HepG2 (cell line): ENCODE measurements at regions not wholly inside any gene's neighbourhood (a gene's known extent, or its start where the extent isn't known, plus 50 kb on each side); places are given as distances from the start of the nearest gene placed in this dataset.

Experiments
- BCL6 ChIP-seq: IDR thresholded peaks from 2 replicates; pipeline ENCODE4 v1.6.1; 2016; ENCODE audit warnings: missing genetic modification reagents, missing compliant biosample characterization
- CBX2 ChIP-seq, 2 experiments: fragments of 200-600 bp in 1 of 2; sonication (generic); formaldehyde crosslinking in 1 of 2; IDR thresholded peaks; 2 replicates each; pipeline versions ENCODE4 v1.7.0 to v1.8.1; 2018 to 2022; ENCODE audit warnings: low read depth in 2 of 2, low read length in 1 of 2, mild to moderate bottlenecking in 1 of 2, missing genetic modification reagents in 1 of 2
- GATAD2A ChIP-seq: IDR thresholded peaks from 2 replicates; pipeline ENCODE4 v1.6.1; 2016
- HOXA3 ChIP-seq: sonication (generic); formaldehyde crosslinking; IDR thresholded peaks from 2 replicates; pipeline ENCODE4 v1.5.0; 2020; ENCODE audit warnings: missing genetic modification reagents
- NR2C2 ChIP-seq: sonication (generic); formaldehyde crosslinking; IDR thresholded peaks from 2 replicates; pipeline ENCODE4 v1.4.0; 2020; ENCODE audit warnings: missing genetic modification reagents, mild to moderate bottlenecking, moderate library complexity, borderline replicate concordance
- NR2F1 ChIP-seq, 2 experiments: fragments of 450-650 bp in 1 of 2; formaldehyde crosslinking in 1 of 2; IDR thresholded peaks; 2 replicates each; pipeline versions ENCODE4 v1.5.0 to v1.6.1; 2016 to 2020; ENCODE audit warnings: mild to moderate bottlenecking in 1 of 2, missing compliant biosample characterization in 1 of 2, missing genetic modification reagents in 1 of 2, moderate library complexity in 1 of 2
- PHF21A ChIP-seq: sonication (generic); formaldehyde crosslinking; IDR thresholded peaks from 2 replicates; pipeline ENCODE4 v1.5.0; 2020; ENCODE audit warnings: mild to moderate bottlenecking, missing genetic modification reagents
- RERE ChIP-seq: IDR thresholded peaks from 2 replicates; pipeline ENCODE4 v1.6.1; 2016; ENCODE audit warnings: low read depth, missing genetic modification reagents, missing compliant biosample characterization
- TBX3 ChIP-seq: fragments of 450-650 bp; IDR thresholded peaks from 2 replicates; pipeline ENCODE4 v1.6.1; 2017; ENCODE audit warnings: antibody characterized with exemption, mild to moderate bottlenecking, inconsistent platforms, borderline replicate concordance
- ZBTB26 ChIP-seq: IDR thresholded peaks from 2 replicates; pipeline ENCODE4 v1.6.1; 2016; ENCODE audit warnings: missing compliant biosample characterization, missing genetic modification reagents, borderline replicate concordance
- ZEB1 ChIP-seq: IDR thresholded peaks from 2 replicates; pipeline ENCODE4 v1.6.1; 2012; ENCODE audit warnings: mild to moderate bottlenecking, low read depth, inconsistent platforms; ENCODE audit not compliant: insufficient replicate concordance
- ZFP36L2 ChIP-seq: sonication (generic); formaldehyde crosslinking; IDR thresholded peaks from 2 replicates; pipeline ENCODE4 v1.4.0; 2020; ENCODE audit warnings: missing genetic modification reagents
- ZMYM3 ChIP-seq: sonication (generic); formaldehyde crosslinking; IDR thresholded peaks from 2 replicates; pipeline ENCODE4 v1.5.1; 2020; ENCODE audit warnings: mild to moderate bottlenecking, missing genetic modification reagents
- ZNF562 ChIP-seq: sonication (generic); formaldehyde crosslinking; IDR thresholded peaks from 2 replicates; pipeline ENCODE4 v1.8.0; 2022; ENCODE audit warnings: missing genetic modification reagents, borderline replicate concordance
- ZNF572 ChIP-seq: sonication (generic); formaldehyde crosslinking; IDR thresholded peaks from 2 replicates; pipeline ENCODE4 v1.5.1; 2020; ENCODE audit warnings: mild to moderate bottlenecking, missing genetic modification reagents
- ZNF773 ChIP-seq: sonication (generic); formaldehyde crosslinking; IDR thresholded peaks from 2 replicates; pipeline ENCODE4 v1.4.0; 2020; ENCODE audit warnings: missing genetic modification reagents, borderline replicate concordance
- TF ChIP-seq, protein P1 (sequence below): sonication (generic); formaldehyde crosslinking; IDR thresholded peaks from 2 replicates; pipeline ENCODE4 v1.8.0; 2023; ENCODE audit warnings: mild to moderate bottlenecking, missing genetic modification reagents

- TF ChIP-seq ZFP36L2 (no peak), NR2C2 (CRISPR knock-in tag) (peak; percentile 76), RERE (CRISPR knock-in tag) (peak; percentile 92), NR2F1 (CRISPR knock-in tag; IDR thresholded peaks at IDR 0.05) (peak in 1 of 2 experiments; percentile 74; a peak in 2 of 4 replicates), PHF21A (peak; percentile 78), ZMYM3 (peak; percentile 40; the same call in 1 of the 2 replicates), HOXA3 (CRISPR knock-in tag) (peak; percentile 62; the same call in 1 of the 2 replicates), ZNF572 (CRISPR knock-in tag) (no peak), CBX2 (IDR thresholded peaks at IDR 0.05; ENCODE audit: low read depth, low read length) (no peak), CBX2 (CRISPR knock-in tag; IDR thresholded peaks at IDR 0.05; ENCODE audit: low read depth) (0 out of 2 replicates have a peak, but pooled peaks have one; percentile 24), ZNF562 (CRISPR knock-in tag) (no peak), TBX3 (peak; percentile 57; the same call in 1 of the 2 replicates), ZEB1 (peak; percentile 81), ZBTB26 (CRISPR knock-in tag) (0 out of 2 replicates have a peak, but pooled peaks have one; percentile 18), ZNF773 (CRISPR knock-in tag) (no peak), BCL6 (peak; percentile 93), GATAD2A (CRISPR knock-in tag) (peak; percentile 96)
- TF ChIP-seq, protein P1, sequence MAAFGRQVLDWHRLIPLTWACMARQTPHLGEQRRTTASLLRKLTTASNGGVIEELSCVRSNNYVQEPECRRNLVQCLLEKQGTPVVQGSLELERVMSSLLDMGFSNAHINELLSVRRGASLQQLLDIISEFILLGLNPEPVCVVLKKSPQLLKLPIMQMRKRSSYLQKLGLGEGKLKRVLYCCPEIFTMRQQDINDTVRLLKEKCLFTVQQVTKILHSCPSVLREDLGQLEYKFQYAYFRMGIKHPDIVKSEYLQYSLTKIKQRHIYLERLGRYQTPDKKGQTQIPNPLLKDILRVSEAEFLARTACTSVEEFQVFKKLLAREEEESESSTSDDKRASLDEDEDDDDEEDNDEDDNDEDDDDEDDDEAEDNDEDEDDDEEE (CRISPR knock-in tag) = no peak
Measured at GRCh38 chr2:200221055-200221955, 85.2 kb upstream of the SPATS2L start (continued).
